Ascending aorta (tissue), 2 donors: ENCODE measurements at regions not wholly inside any gene's neighbourhood (a gene's known extent, or its start where the extent isn't known, plus 50 kb on each side); places are given as distances from the start of the nearest gene placed in this dataset.
"Not testable (repeated sequence)": the region's sequence is repeated elsewhere in the genome, so short reads cannot be mapped to it uniquely, and the experiment has no call there.

Experiments used
- DNase-seq, 2 donors: peaks; one replicate each; pipeline ENCODE4 v3.0.0-alpha.2; 2019; ENCODE audit warnings: low spot score in 2 of 2
- H3K27ac ChIP-seq, 2 donors: fragments of 200-600 bp; sonication (generic); one replicate each; pipeline ENCODE4 v1.5.1; 2016 to 2017; ENCODE audit warnings: mild to moderate bottlenecking in 1 of 2
- H3K27me3 ChIP-seq: fragments of 200-600 bp; sonication (generic); one replicate; pipeline ENCODE4 v1.5.1; 2017
- H3K36me3 ChIP-seq, 2 donors: fragments of 200-600 bp; sonication (generic); one replicate each; pipeline ENCODE4 v1.5.1; 2016
- H3K4me1 ChIP-seq, 2 donors: fragments of 200-600 bp; sonication (generic); one replicate each; pipeline ENCODE4 v1.5.1; 2016 to 2017; ENCODE audit warnings: mild to moderate bottlenecking in 1 of 2
- H3K4me3 ChIP-seq, 2 donors: fragments of 200-600 bp; sonication (generic); one replicate each; pipeline ENCODE4 v1.5.1; 2016 to 2017; ENCODE audit warnings: mild to moderate bottlenecking in 1 of 2
- H3K9me3 ChIP-seq, 2 donors: fragments of 200-600 bp; sonication (generic); one replicate each; pipeline ENCODE4 v1.5.1; 2016
- intact Hi-C: fragments of 100-400 bp; cut with DNase I; formaldehyde crosslinking; loops from one replicate; pipeline ENCODE4 v1.15.1; 2023
- TF ChIP-seq, protein P1 (sequence below), 3 experiments: fragments of 200-600 bp in 2 of 3; fragments of 450-650 bp in 1 of 3; sonication (generic) in 2 of 3; IDR thresholded peaks; one replicate each; pipeline ENCODE4 v1.5.1; 2016 to 2019; ENCODE audit warnings: antibody characterized with exemption in 3 of 3, mild to moderate bottlenecking in 1 of 3, moderate library complexity in 1 of 3

DNA sequence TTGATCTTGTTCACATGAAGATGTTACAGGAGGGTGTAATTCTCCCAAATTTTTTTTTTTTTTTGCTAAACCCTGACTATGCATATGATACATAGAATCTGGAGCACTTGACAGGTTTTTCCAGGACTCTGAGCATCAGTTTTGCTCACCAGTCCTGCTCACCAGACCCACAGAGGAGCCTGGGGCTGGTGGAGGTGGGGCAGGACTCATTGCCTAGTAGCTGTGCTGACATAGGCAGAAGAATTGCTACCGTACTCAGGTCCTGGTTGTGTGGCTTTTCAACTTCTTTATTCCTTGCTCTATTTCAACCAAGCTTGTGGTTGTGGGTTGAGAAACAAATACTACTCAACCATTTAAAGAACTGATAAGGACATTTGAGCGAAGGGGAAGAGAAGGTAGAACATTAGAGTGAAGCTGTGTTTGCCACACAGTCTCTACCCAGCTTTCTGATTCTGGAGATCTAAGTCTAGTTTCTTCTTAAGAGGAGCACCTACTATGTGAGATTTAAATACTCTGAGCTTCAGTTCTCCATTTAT is 212.4 kb downstream of the UTP18 start:
- intact Hi-C loops = no loop called here
- no peaks in the 10 kb centered on the region for H3K4me1 ChIP-seq
- TF ChIP-seq, protein P1, sequence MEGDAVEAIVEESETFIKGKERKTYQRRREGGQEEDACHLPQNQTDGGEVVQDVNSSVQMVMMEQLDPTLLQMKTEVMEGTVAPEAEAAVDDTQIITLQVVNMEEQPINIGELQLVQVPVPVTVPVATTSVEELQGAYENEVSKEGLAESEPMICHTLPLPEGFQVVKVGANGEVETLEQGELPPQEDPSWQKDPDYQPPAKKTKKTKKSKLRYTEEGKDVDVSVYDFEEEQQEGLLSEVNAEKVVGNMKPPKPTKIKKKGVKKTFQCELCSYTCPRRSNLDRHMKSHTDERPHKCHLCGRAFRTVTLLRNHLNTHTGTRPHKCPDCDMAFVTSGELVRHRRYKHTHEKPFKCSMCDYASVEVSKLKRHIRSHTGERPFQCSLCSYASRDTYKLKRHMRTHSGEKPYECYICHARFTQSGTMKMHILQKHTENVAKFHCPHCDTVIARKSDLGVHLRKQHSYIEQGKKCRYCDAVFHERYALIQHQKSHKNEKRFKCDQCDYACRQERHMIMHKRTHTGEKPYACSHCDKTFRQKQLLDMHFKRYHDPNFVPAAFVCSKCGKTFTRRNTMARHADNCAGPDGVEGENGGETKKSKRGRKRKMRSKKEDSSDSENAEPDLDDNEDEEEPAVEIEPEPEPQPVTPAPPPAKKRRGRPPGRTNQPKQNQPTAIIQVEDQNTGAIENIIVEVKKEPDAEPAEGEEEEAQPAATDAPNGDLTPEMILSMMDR (IDR thresholded peaks at IDR 0.05) = no peak
- no peaks in the 10 kb centered on the region for H3K27me3 ChIP-seq
- H3K4me3 ChIP-seq = no peak overlapping the region
- H3K27ac ChIP-seq = no peak overlapping the region
- H3K36me3 ChIP-seq = no peaks in the 10 kb centered on the region
- no peak for DNase-seq
- H3K9me3 ChIP-seq = no peaks in the 10 kb centered on the region

DNA sequence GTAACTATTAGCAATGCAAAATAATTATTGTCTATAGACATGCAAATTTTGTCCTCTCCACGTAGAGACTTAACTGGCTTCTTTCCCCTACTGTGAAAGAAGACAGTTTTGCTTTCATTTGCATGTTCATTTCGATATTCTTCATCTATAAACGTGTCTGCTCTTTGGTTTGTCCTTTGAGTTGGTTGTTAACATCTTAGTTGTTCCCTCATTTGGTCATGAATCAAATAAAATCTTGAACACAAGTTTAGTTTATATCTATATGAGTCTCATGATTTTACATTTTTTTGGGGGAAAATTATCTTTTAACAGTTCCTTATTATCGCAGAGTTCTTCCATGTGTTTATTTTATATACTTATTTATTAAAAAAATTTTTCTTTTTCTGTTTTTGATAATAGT is 214.4 kb downstream of the UTP18 start:
- Histone ChIP-seq H3K4me1 (no peaks in the 10 kb centered on the region), H3K36me3 (no peaks in the 10 kb centered on the region), H3K27me3 (no peaks in the 10 kb centered on the region), H3K4me3 (no peak overlapping the region), H3K27ac (no peak overlapping the region), H3K9me3 (no peaks in the 10 kb centered on the region)
- DNase-seq = no peak
- TF ChIP-seq, protein P1 (IDR thresholded peaks at IDR 0.05) = no peak
- intact Hi-C loops = no loop called here

DNA sequence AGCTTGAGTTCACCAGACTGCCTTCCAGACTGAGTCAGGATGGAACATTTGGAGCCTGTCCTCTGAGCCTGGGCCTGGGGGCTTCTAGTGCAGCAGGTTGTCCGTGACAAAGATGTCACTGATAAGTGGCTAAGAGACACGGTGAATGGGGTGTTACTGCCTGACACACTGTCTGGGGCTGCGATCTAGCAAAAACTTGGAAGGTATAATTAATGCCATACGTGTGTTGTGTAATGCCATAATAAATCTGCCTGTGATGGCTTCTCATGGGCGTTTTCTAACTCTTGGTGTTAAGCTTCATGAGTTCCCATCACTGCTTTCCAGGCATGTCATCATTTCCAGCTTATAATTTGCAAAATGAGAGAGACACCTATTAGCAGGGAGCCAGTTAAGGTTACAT is 215.4 kb downstream of the UTP18 start:
- Histone ChIP-seq H3K36me3 (no peaks in the 10 kb centered on the region), H3K4me3 (no peak overlapping the region), H3K27ac (no peak overlapping the region), H3K27me3 (no peaks in the 10 kb centered on the region), H3K4me1 (no peaks in the 10 kb centered on the region), H3K9me3 (no peaks in the 10 kb centered on the region)
- TF ChIP-seq, protein P1 (IDR thresholded peaks at IDR 0.05) = no peak
- no peak for DNase-seq
- intact Hi-C loops = no loop called here

DNA sequence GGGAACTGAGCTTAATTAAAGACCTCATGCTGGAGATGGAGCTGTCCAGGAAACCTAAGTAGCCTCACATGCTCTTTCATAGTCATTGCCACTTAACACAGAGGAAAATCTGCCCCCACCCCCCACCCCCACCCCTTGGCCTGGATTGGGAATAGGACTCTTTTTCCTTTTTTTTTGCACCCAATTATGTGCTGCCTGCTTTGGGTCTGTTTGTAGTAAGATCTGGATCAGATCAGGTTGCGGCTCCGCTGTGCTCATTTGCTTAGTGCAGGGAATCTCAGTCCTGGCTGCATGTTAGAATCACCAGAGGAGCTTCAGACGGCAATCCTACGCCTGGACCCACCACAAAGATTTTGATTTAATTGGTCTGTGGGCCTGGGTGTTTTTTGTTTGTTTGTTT is 219.0 kb downstream of the UTP18 start:
- Histone ChIP-seq H3K4me1 (no peaks in the 10 kb centered on the region), H3K4me3 (no peak overlapping the region)
- DNase-seq = no peak

DNA sequence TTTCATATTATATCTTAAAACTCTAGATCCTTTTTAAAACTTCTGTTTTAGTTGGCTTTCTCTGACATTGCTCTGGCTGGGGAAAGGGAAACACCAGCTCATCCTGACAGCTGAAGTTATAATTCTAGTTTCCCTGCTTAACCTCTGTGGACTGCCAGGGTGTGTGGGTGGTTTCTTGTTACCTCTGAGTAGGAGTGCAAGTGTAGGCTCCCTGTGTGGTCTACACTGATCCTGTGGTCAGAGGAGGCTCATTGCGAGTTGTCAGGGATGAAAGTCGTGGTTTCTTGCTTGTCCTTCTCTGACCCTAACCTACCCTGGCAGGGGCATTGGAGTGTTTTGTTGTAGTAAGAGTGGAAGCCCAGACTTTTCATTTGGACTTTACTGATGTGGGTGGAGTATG is 221.0 kb downstream of the UTP18 start:
- Histone ChIP-seq H3K4me3 (no peak overlapping the region), H3K27ac (no peak overlapping the region), H3K36me3 (no peaks in the 10 kb centered on the region), H3K4me1 (no peaks in the 10 kb centered on the region), H3K27me3 (no peaks in the 10 kb centered on the region), H3K9me3 (peaks cover 0 to 6% of the 10 kb centered on the region in 2 donors)
- DNase-seq = no peak
- TF ChIP-seq, protein P1 (IDR thresholded peaks at IDR 0.05) = no peak
- intact Hi-C loops = no loop called here

More for the DNA sequence above, 219.0 kb downstream of the UTP18 start:
- Histone ChIP-seq H3K9me3 (peaks cover 0 to 6% of the 10 kb centered on the region in 2 donors), H3K27ac (no peak overlapping the region), H3K36me3 (no peaks in the 10 kb centered on the region), H3K27me3 (no peaks in the 10 kb centered on the region)
- intact Hi-C loops = no loop called here
- TF ChIP-seq, protein P1 (IDR thresholded peaks at IDR 0.05) = no peak

DNA sequence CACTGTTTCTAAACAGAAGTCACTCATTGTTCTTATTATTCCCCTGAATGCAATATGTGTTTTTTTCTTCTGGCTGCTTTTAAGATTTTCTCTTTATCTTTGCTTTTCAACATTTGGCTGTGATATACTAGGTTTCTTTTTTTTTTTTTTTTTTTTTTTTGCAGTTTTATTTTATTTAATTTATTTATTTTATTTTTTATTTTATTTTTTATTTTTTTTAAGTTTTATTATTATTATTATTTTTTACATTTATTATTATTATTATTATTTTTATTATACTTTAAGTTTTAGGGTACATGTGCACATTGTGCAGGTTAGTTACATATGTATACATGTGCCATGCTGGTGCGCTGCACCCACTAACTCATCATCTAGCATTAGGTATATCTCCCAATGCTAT is 221.9 kb downstream of the UTP18 start:
- H3K27me3 ChIP-seq, intact Hi-C loops, H3K4me3 ChIP-seq, H3K9me3 ChIP-seq, DNase-seq, H3K36me3 ChIP-seq, H3K4me1 ChIP-seq, H3K27ac ChIP-seq: not testable (repeated sequence)
